Vagina (tissue), 2 donors: ENCODE measurements at regions not wholly inside any gene's neighbourhood (a gene's known extent, or its start where the extent isn't known, plus 50 kb on each side); places are given as distances from the start of the nearest gene placed in this dataset.

Experiments
- DNase-seq, 2 donors: peaks; one replicate each; pipeline ENCODE4 v3.0.0-alpha.2; 2017; ENCODE audit errors: extremely low spot score in 2 of 2
- H3K27ac ChIP-seq: fragments of 200-600 bp; sonication (generic); one replicate; pipeline ENCODE4 v1.5.1; 2019
- H3K27me3 ChIP-seq: fragments of 200-600 bp; sonication (generic); one replicate; pipeline ENCODE4 v1.5.1; 2019
- H3K36me3 ChIP-seq, 2 donors: fragments of 200-600 bp; sonication (generic); one replicate each; pipeline ENCODE4 v1.5.1; 2017 to 2019
- H3K4me1 ChIP-seq: fragments of 200-600 bp; sonication (generic); one replicate; pipeline ENCODE4 v1.5.1; 2019
- H3K4me3 ChIP-seq, 2 donors: fragments of 200-600 bp; sonication (generic); 1 replicate in 1 of 2; 2 replicates in 1 of 2; pipeline ENCODE4 v1.5.1; 2016 to 2019
- H3K9me3 ChIP-seq: fragments of 200-600 bp; sonication (generic); one replicate; pipeline ENCODE4 v1.5.1; 2019
- CTCF ChIP-seq, 3 experiments: fragments of 450-650 bp in 2 of 3; fragments of 200-600 bp in 1 of 3; sonication (generic) in 1 of 3; IDR thresholded peaks; one replicate each; pipeline ENCODE4 v1.5.1; 2017 to 2019; ENCODE audit warnings: antibody characterized with exemption in 3 of 3, mild to moderate bottlenecking in 2 of 3, moderate library complexity in 2 of 3
- POLR2A ChIP-seq, 2 donors: fragments of 450-650 bp; IDR thresholded peaks; one replicate each; pipeline ENCODE4 v1.6.1; 2017; ENCODE audit warnings: antibody characterized with exemption in 2 of 2, mild to moderate bottlenecking in 2 of 2, moderate library complexity in 2 of 2
- POLR2AphosphoS5 ChIP-seq, 2 donors: sonication (generic); formaldehyde crosslinking; IDR thresholded peaks; one replicate each; pipeline ENCODE4 v1.9.0; 2017; ENCODE audit warnings: antibody characterized with exemption in 2 of 2, mild to moderate bottlenecking in 2 of 2, low read depth in 1 of 2; ENCODE audit not compliant: insufficient read depth in 1 of 2
- intact Hi-C: fragments of 100-400 bp; cut with DNase I; formaldehyde crosslinking; loops from one replicate; pipeline ENCODE4 v1.15.1; 2023

DNA sequence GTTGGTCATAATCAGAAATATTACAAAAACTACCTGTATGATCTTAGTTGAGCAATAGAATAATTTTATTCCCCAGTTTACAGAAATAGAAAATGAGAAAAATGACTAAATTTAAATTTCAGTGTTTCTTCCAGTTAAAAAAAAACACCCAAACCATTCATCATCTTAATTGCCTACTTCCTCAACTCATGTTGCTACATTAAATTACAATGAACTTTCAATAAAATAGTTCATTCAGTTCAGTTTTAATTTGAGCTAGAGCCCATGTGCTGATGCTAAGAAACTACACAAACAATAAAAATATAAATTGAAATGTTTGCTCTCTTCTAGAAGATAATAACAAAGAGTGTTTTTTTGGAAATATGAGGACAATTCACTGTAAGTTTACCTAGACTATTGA, 820.4 kb downstream of the SLITRK6 start:
- Histone ChIP-seq H3K27me3 (no peaks in the 10 kb centered on the region), H3K9me3 (no peaks in the 10 kb centered on the region), H3K27ac (no peak overlapping the region), H3K4me1 (no peaks in the 10 kb centered on the region), H3K36me3 (no peaks in the 10 kb centered on the region), H3K4me3 (no peak overlapping the region)
- no peak for TF ChIP-seq POLR2A (IDR thresholded peaks at IDR 0.05)
- TF ChIP-seq POLR2AphosphoS5 (IDR thresholded peaks at IDR 0.05; ENCODE audit: insufficient read depth in 1 of 2, low read depth in 1 of 2), result no peak
- intact Hi-C loops, result no loop called here
- no peak for DNase-seq

DNA sequence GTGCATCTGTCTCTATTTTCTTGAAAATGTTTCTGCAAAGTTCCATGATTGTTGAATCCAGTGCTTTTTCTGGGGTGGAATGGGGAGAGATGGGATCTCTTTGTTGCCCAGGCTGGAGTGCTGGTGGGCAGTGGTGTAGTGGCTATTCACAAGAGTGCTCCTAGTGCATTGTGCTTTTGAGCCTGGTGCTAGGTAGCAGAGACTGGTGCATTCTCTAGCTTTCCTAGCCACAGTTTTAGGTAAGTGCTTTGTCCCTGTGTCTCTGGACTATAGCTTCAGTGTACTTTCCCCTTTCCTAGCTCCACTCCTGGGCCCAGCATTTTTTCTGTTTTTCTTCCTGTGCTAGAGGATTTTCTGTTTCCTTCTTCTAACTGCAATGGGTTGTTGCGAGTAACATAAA, 825.6 kb downstream of the SLITRK6 start:
- no peaks in the 10 kb centered on the region for H3K36me3 ChIP-seq
- no peaks in the 10 kb centered on the region for H3K9me3 ChIP-seq
- no peaks in the 10 kb centered on the region for H3K4me1 ChIP-seq
- intact Hi-C loops, result no loop called here
- no peaks in the 10 kb centered on the region for H3K27me3 ChIP-seq
- no peak for TF ChIP-seq POLR2A (IDR thresholded peaks at IDR 0.05)
- TF ChIP-seq POLR2AphosphoS5 (IDR thresholded peaks at IDR 0.05; ENCODE audit: insufficient read depth in 1 of 2, low read depth in 1 of 2), result no peak
- no peak for TF ChIP-seq CTCF (IDR thresholded peaks at IDR 0.05)
- no peak overlapping the region for H3K4me3 ChIP-seq
- H3K27ac ChIP-seq, result no peak overlapping the region
- DNase-seq, result no peak

DNA sequence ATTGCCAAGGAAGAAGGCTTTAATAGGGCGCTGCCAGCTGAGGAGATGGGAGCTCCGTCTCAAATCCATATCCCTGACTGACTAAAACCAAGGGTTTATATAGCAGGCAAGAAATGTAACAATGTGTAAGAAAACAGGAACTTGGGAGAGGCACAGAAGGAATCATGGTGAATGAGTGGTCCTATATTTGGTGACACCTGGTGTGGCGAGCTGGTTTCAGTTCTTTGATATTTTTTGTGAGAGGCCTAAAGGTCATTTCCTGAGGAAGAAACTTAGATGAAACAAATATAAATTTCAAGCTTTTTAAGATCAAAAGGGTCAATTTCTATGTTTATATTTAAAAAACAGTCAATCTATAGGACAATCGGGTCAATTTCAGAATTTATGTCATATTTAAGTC, 826.3 kb downstream of the SLITRK6 start:
- no peaks in the 10 kb centered on the region for H3K9me3 ChIP-seq
- H3K4me1 ChIP-seq, result no peaks in the 10 kb centered on the region
- no peak for DNase-seq
- no peaks in the 10 kb centered on the region for H3K36me3 ChIP-seq
- no peak overlapping the region for H3K27ac ChIP-seq
- H3K27me3 ChIP-seq, result no peaks in the 10 kb centered on the region
- no peak overlapping the region for H3K4me3 ChIP-seq
- intact Hi-C loops, result no loop called here
- TF ChIP-seq CTCF (IDR thresholded peaks at IDR 0.05) (no peak), POLR2A (IDR thresholded peaks at IDR 0.05) (no peak)

DNA sequence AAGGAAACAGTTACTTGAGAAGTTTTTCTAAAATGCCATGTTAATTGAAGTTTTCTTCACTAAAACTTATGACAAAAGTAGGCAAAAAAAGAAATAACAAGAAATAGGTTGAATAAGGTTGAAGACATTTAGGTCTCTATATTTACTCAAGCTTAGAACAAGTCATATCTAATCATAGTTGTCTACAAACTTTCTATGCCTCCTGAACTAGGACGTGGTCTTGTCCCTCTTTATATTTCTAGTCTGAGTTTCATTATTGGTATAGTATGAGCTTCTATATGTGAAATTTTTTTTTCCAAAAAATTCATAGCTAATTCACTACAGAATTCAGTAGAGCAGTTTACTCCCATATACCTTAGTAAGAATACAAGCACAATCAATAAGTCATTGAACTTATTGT, 836.4 kb downstream of the SLITRK6 start:
- TF ChIP-seq POLR2AphosphoS5 (IDR thresholded peaks at IDR 0.05; ENCODE audit: insufficient read depth in 1 of 2, low read depth in 1 of 2), result no peak
- no peak for TF ChIP-seq POLR2A (IDR thresholded peaks at IDR 0.05)
- no peak for TF ChIP-seq CTCF (IDR thresholded peaks at IDR 0.05)
- Histone ChIP-seq H3K27ac (no peak overlapping the region), H3K4me3 (no peak overlapping the region), H3K36me3 (no peaks in the 10 kb centered on the region), H3K27me3 (no peaks in the 10 kb centered on the region), H3K9me3 (no peaks in the 10 kb centered on the region), H3K4me1 (no peaks in the 10 kb centered on the region)
- intact Hi-C loops, result no loop called here
- no peak for DNase-seq

DNA sequence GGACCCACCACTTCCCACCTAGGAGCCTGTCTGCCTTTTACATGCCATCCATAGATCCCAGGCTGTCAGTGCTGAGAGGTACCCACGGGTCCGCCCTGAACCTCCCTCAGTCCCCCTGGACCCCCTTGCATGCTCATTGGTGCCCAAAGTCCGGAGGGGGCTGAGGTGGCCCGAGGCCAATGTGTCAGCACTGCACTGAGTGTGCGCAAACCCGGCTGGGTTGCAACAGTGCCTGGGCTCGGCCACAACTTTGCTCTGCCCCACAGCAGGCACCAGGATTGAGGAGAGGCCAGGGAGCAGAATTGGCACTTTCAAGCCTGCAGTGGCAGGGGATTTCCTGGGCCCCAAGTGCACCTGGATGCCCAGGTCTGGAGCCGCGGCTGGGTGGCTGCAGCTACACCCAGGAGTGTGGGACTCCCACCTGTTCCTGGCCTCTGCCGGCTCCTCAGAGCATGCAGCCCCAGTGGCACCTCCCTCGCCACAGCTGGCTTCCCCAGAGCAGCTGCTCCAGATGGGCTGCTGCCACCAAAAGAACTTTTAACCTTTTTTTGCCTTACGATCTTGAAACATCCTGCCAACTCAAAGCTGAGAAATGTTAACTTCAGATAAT, 837.0 kb downstream of the SLITRK6 start:
- H3K9me3 ChIP-seq, result no peaks in the 10 kb centered on the region
- H3K27me3 ChIP-seq, result no peaks in the 10 kb centered on the region
- TF ChIP-seq POLR2AphosphoS5 (IDR thresholded peaks at IDR 0.05; ENCODE audit: insufficient read depth in 1 of 2, low read depth in 1 of 2), result no peak
- no peak for TF ChIP-seq CTCF (IDR thresholded peaks at IDR 0.05)
- TF ChIP-seq POLR2A (IDR thresholded peaks at IDR 0.05), result no peak
- intact Hi-C loops, result no loop called here
- no peak overlapping the region for H3K4me3 ChIP-seq
- DNase-seq, result no peak
- H3K4me1 ChIP-seq, result no peaks in the 10 kb centered on the region
- H3K36me3 ChIP-seq, result no peaks in the 10 kb centered on the region
- no peak overlapping the region for H3K27ac ChIP-seq
